ENCODE measurements at regions not wholly inside any gene's neighbourhood (a gene's known extent, or its start where the extent isn't known, plus 50 kb on each side); places are given as distances from the start of the nearest gene placed in this dataset.
"Not testable (repeated sequence)": the region's sequence is repeated elsewhere in the genome, so short reads cannot be mapped to it uniquely, and the experiment has no call there.

DNA sequence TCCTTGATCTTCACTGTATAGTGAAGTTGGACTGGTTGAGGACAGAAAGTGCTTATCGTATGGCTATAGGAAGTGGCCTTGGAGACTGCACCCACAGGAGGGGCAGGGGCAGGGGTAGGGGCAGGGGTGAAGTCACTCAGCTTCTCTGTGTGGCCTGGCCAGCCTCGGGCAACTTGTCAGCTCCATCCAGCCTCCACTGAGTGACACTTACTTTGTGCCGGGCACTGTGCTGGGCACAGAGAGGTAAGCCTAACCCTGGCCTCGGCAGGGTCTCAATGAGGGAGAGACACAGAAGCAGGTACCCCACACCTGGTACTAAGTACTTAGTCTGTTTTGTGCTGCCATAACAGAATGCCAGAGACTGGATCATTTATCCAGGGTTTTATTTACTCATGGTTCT lies 99.3 kb upstream of the CTBP2 start:
- Mint-ChIP-seq H3K4me1 (no peaks in the 10 kb centered on the region), H3K36me3 (no peaks in the 10 kb centered on the region), H3K27ac (no peak overlapping the region), H3K4me3 (no peak overlapping the region), H3K9me3 (peaks cover 7% of the 10 kb centered on the region), H3K27me3 (no peaks in the 10 kb centered on the region)
- DNase-seq, result no peak
- CTCF ChIA-PET, result no interaction called here

DNA sequence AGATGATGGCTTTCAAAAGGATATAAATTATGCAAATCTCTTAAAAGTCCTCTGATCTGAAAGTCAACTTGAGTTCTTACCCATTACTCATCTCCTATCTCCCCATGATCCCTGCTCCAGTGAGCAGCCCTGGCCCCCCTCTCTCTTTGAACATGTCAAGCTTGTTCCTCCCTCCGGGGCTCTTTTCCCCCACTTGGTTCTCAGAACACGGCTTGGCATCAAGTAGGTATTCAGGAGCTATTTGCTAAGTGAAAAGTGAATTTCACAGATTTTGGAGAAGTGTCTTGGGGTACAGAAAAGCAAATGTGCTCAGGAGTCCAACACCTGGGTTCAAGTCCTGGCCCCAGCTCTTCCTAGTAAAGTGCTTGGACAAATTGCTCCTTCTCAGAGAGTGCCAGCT lies 98.3 kb upstream of the CTBP2 start:
- CTCF ChIA-PET, result no interaction called here
- DNase-seq, result no peak
- Mint-ChIP-seq H3K9me3 (peaks cover 7% of the 10 kb centered on the region), H3K27ac (no peak overlapping the region), H3K4me3 (no peak overlapping the region), H3K27me3 (no peaks in the 10 kb centered on the region), H3K36me3 (no peaks in the 10 kb centered on the region), H3K4me1 (no peaks in the 10 kb centered on the region)

DNA sequence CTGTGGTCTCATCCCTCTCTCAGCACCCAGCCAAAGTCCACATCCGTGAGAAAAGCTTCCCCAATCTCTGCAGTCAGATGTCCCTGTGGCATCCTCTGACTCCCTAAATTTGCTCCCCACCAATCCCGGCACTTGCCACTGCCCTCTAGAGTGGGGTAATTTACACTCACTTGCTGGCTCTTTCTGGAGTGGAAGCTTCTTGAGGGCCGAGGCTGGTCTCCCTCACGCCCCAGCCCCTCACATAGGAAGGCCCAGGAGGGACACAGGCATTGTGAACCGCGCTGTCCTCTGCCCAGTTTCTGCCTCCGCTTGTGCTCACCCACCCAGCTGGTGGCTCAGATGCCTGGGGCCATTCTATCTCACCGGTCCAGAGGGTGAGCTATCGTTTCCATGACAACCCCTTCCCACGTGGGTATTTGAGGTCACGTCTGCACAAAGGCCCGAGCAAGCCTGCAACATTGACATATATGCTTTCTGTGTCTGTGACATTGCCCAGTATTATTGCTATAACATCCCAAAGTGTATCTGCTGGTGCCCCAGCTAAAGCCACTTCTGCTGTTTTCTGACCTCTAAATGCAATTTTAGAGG lies 97.3 kb upstream of the CTBP2 start:
- H3K27me3 Mint-ChIP-seq, result no peaks in the 10 kb centered on the region
- H3K36me3 Mint-ChIP-seq, result no peaks in the 10 kb centered on the region
- H3K4me1 Mint-ChIP-seq, result no peaks in the 10 kb centered on the region
- H3K4me3 Mint-ChIP-seq, result no peak overlapping the region
- DNase-seq, result no peak
- peaks cover 7% of the 10 kb centered on the region for H3K9me3 Mint-ChIP-seq
- H3K27ac Mint-ChIP-seq, result no peak overlapping the region
- CTCF ChIA-PET, result no interaction called here

DNA sequence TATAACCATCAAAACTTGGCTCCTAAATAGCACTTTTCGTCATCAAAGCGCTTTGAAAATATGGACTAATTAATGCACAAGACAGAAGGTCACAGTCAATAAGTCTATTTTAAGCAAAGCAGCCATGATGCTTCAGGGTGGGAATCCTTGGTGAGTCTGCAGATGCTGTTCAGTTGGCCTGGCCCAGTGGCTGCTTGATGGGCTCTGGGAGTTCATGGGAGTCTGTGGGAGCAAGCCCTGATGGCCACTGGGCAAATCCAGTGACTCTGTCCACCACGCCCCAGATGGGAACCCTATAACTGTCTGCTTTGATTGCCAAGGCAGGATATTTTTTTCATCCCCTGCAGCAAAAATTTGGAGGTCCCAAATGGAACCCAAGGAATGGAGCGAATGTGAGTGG lies 95.7 kb upstream of the CTBP2 start:
- Mint-ChIP-seq H3K4me1 (no peaks in the 10 kb centered on the region), H3K9me3 (peaks cover 13% of the 10 kb centered on the region), H3K36me3 (no peaks in the 10 kb centered on the region), H3K4me3 (no peak overlapping the region), H3K27me3 (no peaks in the 10 kb centered on the region), H3K27ac (no peak overlapping the region)
- DNase-seq, result no peak
- CTCF ChIA-PET, result no interaction called here

DNA sequence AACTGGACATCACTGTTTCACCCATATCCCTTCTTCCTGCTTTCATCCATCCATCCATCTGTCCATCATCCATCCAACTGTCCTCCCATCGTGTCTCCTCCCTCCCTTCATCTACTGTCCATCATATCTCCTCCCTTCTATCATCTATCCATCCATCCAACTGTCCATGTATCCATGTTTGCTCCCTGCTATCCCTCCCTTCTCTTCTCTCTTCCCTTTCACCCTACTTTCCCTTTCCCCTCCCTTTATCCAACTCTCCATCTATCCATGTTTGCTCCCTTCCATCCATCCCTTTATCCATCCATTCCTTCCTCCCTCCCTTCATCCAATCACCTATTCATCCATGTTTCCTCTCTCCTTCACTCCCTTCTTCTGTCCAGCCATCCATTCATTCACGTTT lies 92.6 kb upstream of the CTBP2 start:
- Mint-ChIP-seq H3K9me3 (peaks cover 8% of the 10 kb centered on the region), H3K4me3 (no peak overlapping the region), H3K27ac (no peak overlapping the region), H3K27me3 (no peaks in the 10 kb centered on the region), H3K4me1 (no peaks in the 10 kb centered on the region), H3K36me3 (no peaks in the 10 kb centered on the region)
- CTCF ChIA-PET, result no interaction called here
- DNase-seq, result no peak

DNA sequence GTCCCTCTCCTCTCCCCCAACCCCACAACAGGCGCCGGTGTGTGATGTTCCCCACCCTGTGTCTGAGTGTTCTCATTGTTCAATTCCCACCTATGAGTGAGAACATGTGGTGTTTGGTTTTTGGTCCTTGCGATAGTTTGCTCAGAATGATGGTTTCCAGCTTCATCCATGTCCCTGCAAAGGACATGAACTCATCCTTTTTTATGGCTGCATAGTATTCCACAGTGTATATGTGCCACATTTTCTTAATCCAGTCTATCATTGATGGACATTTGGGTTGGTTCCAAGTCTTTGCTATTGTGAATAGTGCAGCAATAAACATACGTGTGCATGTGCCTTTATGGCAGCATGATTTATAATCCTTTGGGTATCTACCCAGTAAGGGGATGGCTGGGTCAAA lies 90.5 kb upstream of the CTBP2 start:
- H3K36me3 Mint-ChIP-seq, H3K27me3 Mint-ChIP-seq, H3K27ac Mint-ChIP-seq, DNase-seq, H3K9me3 Mint-ChIP-seq, H3K4me3 Mint-ChIP-seq, H3K4me1 Mint-ChIP-seq, CTCF ChIA-PET: not testable (repeated sequence)

DNA sequence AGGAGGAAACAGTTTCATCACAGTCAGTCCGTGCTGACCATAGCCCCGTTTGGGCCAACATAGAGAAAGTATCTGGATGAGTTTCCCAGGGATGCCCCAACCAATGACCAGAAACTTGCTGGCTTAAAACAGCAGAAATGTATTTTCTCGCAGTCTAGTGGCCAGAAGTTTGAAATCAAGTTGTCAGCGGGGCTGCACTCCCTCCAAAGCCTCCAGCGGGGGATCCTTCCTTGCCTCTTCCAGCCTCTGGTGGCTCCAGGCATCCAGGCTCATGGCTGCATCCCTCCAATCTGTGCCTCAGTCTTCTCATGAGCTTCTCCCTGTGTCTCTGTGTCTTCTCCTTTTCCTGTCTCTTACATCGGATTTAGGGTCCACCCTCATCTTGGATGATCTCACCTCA lies 89.6 kb upstream of the CTBP2 start:
- no peak for DNase-seq
- Mint-ChIP-seq H3K4me1 (no peaks in the 10 kb centered on the region), H3K27ac (no peak overlapping the region), H3K27me3 (no peaks in the 10 kb centered on the region), H3K4me3 (no peak overlapping the region), H3K9me3 (peaks cover 6% of the 10 kb centered on the region), H3K36me3 (no peaks in the 10 kb centered on the region)
- CTCF ChIA-PET, result no interaction called here

DNA sequence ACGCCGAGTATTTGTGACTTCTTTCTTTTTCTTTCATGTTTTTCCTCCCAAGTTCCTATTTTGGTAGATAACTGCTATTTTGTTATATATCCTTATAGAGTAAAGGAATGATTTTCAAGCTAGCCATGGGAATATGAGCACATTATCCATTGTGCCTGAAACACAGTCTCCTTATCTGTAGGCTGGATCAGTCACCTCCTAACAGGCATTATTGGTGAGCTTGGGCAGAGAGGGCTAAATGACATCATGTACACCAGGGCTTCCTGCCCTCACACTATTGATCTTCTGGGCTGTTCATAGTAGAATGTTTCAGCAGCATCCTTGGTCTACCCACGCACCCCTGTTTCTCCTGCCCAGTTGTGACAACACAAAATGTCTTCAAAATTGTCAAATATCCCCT lies 88.1 kb upstream of the CTBP2 start:
- DNase-seq, result no peak
- Mint-ChIP-seq H3K4me3 (no peak overlapping the region), H3K36me3 (no peaks in the 10 kb centered on the region), H3K27me3 (no peaks in the 10 kb centered on the region), H3K27ac (no peak overlapping the region), H3K4me1 (no peaks in the 10 kb centered on the region), H3K9me3 (peaks cover 6% of the 10 kb centered on the region)
- CTCF ChIA-PET, result no interaction called here

DNA sequence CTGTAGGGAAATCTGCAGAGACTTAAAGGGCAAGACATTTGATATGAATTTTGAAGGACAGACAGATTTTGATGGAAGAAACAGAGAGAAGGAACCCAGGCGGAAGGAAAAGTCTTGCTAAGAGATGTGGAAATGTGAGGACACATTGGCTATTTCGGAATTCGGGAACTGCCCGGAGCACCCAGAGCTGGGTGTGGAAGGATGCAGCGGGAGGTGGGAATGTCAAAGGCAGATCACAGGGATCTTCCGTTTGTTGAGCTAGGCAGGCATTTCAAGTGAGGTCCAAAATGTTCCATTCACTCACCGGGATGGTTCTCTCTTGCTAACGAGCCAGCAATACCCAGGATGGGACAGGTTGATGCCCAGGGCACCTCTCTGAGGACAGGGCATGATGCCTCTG lies 87.2 kb upstream of the CTBP2 start:
- Mint-ChIP-seq H3K36me3 (no peaks in the 10 kb centered on the region), H3K4me1 (no peaks in the 10 kb centered on the region), H3K27ac (peak overlapping the region; percentile 4), H3K9me3 (peaks cover 6% of the 10 kb centered on the region), H3K27me3 (no peaks in the 10 kb centered on the region), H3K4me3 (no peak overlapping the region)
- CTCF ChIA-PET, result interaction anchor here (0.6 kb wide), 1 partner anchor 1256 kb away, joined by 3 read pairs; no protein-coding TSS in a partner anchor
- DNase-seq, result no peak

DNA sequence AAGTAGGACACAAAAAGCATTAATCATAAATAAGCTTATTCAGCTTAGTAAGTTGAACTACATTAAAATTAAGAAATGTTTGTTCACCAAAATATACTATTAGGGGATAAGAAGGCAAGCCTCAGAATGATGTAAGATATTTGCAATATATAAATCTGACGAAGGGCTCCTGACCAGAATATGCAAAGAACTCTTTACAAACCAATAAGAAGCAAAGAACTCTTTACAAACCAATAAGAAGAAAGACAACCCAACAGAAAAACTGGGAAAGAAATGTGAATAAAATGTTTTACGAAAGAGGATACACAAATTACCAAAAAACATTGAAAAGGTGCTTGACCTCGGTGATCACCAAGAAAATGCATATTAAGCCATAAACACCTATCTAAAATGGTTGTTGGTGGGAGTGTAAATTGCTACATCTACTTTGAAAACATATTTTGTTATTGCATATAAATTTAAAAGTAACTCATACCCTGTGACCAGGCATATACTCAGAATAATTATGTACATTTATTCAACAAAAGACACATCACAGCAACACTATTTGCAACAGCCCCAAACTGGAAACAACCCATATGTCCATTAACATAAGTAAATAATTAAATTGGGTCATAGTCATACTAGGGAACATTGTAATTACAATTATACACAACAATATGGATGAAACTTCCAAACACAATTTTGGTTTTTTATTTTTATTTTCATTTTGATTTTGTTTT lies 83.3 kb upstream of the CTBP2 start:
- H3K9me3 Mint-ChIP-seq, result peaks cover 1% of the 10 kb centered on the region
- CTCF ChIA-PET, result no interaction called here
- H3K4me1 Mint-ChIP-seq, result no peaks in the 10 kb centered on the region
- H3K4me3 Mint-ChIP-seq, result no peak overlapping the region
- no peak overlapping the region for H3K27ac Mint-ChIP-seq
- DNase-seq, result no peak
- H3K27me3 Mint-ChIP-seq, result no peaks in the 10 kb centered on the region
- H3K36me3 Mint-ChIP-seq, result no peaks in the 10 kb centered on the region

DNA sequence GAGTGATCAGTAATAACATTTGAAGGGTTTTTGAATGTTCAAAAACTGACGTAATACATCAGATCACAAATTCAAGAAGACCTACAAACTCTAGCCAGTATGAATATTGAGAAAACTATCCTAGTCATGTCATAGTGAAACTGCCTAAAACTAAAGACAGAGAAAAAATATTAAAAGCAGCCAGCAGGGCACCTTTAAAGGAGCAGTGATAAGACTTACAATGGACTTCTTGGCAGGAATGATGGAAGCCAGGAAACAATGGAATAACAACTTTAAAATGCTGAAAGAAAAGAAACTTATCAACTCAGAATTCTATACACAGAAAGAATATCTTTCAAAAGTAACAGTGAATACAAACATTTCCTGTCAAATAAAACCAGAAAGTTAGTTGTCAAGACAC lies 78.3 kb upstream of the CTBP2 start:
- Mint-ChIP-seq H3K27me3 (no peaks in the 10 kb centered on the region), H3K4me1 (no peaks in the 10 kb centered on the region), H3K4me3 (no peak overlapping the region), H3K27ac (no peak overlapping the region), H3K9me3 (peaks cover 11% of the 10 kb centered on the region), H3K36me3 (no peaks in the 10 kb centered on the region)
- CTCF ChIA-PET, result no interaction called here
- no peak for DNase-seq

DNA sequence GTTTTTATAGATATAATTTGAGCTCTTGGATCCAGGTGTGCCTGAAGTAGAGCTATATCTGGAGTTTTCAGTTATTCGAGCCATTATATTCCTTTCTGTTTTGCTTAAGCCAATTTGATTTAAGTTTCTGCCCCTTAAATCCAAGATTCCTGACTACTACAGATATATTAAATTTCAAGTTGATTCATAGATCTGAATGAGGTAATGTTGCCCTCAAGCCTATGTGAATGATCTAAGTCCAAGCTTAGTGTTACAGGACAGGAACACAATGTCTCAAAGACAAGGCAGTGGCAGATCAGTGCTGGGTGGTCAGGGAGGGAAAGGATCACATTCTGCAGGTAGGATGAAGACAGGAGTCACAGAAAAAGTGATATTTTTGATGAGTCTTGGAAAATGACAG lies 75.7 kb upstream of the CTBP2 start:
- no peaks in the 10 kb centered on the region for H3K4me1 Mint-ChIP-seq
- H3K9me3 Mint-ChIP-seq, result peaks cover 11% of the 10 kb centered on the region
- no peaks in the 10 kb centered on the region for H3K27me3 Mint-ChIP-seq
- no peak overlapping the region for H3K4me3 Mint-ChIP-seq
- no peak overlapping the region for H3K27ac Mint-ChIP-seq
- DNase-seq, result no peak
- CTCF ChIA-PET, result no interaction called here
- no peaks in the 10 kb centered on the region for H3K36me3 Mint-ChIP-seq

DNA sequence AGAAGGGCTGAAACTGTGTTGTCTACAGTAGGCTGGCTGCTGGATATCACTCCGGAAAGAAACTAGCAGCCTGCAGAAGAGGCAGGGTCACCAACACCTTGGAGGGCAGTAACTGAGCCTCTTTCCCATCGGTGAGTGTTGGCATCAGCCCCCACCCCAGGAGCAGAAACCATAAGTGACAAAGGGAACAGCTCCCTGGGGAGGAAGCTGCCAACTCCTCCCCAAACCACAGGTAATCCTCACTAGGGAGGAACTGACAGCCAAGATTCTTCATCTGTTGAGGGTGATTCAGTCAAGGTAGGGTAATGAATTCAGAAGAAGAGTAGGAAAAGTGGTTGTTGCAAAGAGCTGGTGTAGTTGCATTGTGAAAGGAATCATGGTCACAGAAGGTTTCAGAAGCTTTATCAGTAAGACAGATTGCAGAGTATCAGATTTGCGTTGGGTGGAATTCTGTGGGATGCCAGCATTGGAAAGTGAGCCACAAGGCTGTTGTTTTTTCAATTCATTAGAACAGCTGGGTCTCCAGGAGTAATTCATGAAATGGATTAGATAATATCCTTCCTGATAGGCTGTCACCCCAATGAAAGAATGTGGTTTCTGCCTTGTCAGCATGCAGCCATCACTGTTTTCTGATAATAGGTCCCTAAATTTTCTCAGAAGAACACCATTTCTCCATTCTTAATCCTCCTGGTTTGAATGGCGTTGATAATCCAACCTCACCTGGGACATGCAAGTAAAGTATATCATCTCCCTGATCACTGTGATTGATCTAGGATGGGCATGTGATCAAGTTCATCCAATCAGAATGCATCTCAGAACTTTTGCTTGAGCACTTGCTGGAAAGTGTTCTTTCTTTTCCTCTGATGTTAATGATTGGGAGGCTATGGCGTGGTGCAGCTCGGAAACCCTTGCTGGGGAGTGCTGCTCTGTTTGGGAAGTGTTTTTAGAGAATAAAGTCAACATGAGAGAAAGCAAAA lies 75.0 kb upstream of the CTBP2 start:
- CTCF ChIA-PET, result no interaction called here
- no peak overlapping the region for H3K4me3 Mint-ChIP-seq
- no peaks in the 10 kb centered on the region for H3K27me3 Mint-ChIP-seq
- H3K36me3 Mint-ChIP-seq, result no peaks in the 10 kb centered on the region
- H3K27ac Mint-ChIP-seq, result no peak overlapping the region
- peaks cover 11% of the 10 kb centered on the region for H3K9me3 Mint-ChIP-seq
- no peak for DNase-seq
- H3K4me1 Mint-ChIP-seq, result no peaks in the 10 kb centered on the region

DNA sequence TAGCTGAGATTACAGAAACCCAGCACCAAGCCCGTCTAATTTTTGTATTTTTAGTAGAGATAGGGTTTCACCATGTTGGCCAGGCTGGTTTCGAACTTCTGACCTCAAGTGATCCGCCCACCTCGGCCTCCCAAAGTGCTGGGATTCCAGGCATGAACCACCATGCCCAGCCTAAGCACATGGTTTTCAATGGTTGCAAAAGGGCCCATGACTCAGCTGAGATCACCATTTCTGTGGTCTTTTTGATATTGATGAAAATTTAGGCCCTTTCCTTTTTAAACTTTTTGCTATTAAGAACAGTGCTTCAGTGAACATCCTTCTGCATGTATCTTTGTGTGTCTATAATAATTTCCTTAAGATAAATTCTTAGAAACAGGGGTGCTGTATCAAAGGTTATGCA lies 74.2 kb upstream of the CTBP2 start:
- H3K4me1 Mint-ChIP-seq, CTCF ChIA-PET, H3K4me3 Mint-ChIP-seq, H3K27me3 Mint-ChIP-seq, H3K27ac Mint-ChIP-seq, DNase-seq, H3K36me3 Mint-ChIP-seq: not testable (repeated sequence)
- H3K9me3 Mint-ChIP-seq, result peaks cover 11% of the 10 kb centered on the region

DNA sequence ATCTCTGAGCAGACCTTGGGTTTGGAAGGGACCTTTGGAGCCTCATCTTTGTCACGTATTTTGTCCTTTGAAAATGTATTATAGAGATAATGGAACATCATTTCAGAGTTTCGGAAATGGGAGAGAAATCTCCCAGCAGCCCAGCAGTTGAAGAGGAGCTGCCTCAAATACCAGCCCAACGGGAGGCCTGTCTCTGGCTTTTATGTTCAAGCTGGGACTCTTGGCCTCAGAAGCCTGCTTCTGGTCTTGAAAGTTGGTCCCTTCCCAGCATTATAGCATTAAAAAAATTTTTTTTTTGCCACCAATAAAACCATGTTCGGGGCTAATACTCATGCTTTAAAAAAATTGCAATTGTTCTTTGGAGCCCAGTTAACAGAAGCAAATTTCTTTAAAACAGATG lies 73.4 kb upstream of the CTBP2 start:
- no peak for DNase-seq
- H3K4me1 Mint-ChIP-seq, result no peaks in the 10 kb centered on the region
- CTCF ChIA-PET, result no interaction called here
- peaks cover 10% of the 10 kb centered on the region for H3K9me3 Mint-ChIP-seq
- H3K4me3 Mint-ChIP-seq, result no peak overlapping the region
- H3K27me3 Mint-ChIP-seq, result no peaks in the 10 kb centered on the region
- H3K27ac Mint-ChIP-seq, result no peak overlapping the region
- H3K36me3 Mint-ChIP-seq, result no peaks in the 10 kb centered on the region

Measured in activated naive CD4-positive, alpha-beta T cell treated with anti-CD3 and anti-CD28 coated beads, Interleukin-2, amount 10 ng/mL, durations not matched to agents 7 days and 5 days (primary cell).